Sciatic nerve (tissue), 2 donors: ENCODE measurements at regions not wholly inside any gene's neighbourhood (a gene's known extent, or its start where the extent isn't known, plus 50 kb on each side); places are given as distances from the start of the nearest gene placed in this dataset.
"Not testable (repeated sequence)": the region's sequence is repeated elsewhere in the genome, so short reads cannot be mapped to it uniquely, and the experiment has no call there.

Experiments used
- ATAC-seq: fragments of 200-7000 bp; cut with Tn5 transposase; one replicate; pipeline ENCODE4 v1.9.1; 2020; ENCODE audit warnings: mild to moderate bottlenecking, moderate library complexity
- DNase-seq: peaks from one replicate; pipeline ENCODE4 v3.0.0-alpha.2; 2020; ENCODE audit warnings: low spot score
- intact Hi-C: fragments of 100-400 bp; cut with DNase I; formaldehyde crosslinking; loops from one replicate; pipeline ENCODE4 v1.14.2; 2022
- donor health status: DM: no; HTN: no; CAD: no.
- donor health status: DM: no; HTN: no; CAD: no.

DNA sequence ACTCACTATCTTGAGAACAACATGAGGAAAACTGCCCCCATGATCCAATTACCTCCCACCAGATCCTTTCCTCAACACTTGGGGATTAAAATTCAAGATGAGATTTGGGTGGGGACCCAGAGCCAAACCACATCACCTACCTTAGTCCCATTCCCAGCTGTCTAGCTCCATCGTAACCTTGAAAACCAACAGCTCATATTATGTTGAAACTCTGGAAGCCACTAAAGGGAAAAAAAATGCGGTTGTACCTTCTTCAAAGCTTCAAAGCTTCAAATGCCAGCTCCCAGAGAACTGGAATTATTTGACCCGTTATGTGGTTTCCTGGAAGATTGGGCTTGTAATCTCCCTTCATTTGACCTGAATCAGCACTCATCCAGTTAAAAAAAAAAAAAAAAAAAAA, 223.1 kb upstream of the GPC6 start:
- no peak for DNase-seq
- ATAC-seq, result no peak
- intact Hi-C loops, result no loop called here

DNA sequence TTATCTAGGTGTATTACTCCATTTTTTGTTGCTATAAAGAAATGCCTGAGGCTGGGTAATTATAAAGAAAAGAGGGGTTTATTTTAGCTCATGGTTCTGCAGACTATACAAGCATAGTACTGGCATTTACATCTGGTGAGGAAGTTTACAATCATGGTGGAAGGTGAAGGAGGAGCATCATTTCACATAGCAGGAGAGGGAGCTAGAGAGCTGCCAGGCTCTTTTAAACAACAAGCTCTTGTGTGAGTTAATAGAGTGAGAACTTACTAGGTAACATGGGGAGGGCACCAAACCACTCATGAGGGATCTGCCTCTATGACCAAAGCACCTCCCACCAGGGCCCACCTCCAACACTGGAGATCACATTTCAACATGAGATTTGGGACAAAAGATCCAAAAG, 221.7 kb upstream of the GPC6 start:
- ATAC-seq (no peak), DNase-seq (no peak)
- intact Hi-C loops, result no loop called here

DNA sequence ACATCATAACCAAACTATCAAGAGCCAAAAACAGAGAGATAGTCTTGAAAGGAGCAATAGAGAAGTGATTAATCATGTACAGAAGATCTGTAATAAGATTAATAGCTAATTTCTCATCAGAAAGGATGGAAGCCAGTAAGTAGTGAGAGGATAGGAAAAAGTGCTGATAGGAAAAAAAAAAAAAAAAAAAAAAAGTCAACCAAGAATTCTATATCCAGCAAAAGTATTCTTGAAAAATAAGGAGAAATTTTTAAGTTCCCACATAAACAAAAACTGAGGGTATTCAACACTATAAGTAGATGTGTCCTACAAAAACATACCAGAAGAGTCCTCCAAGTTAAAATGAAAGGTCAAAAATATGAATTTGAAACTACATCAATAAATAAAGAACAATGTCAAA, 218.7 kb upstream of the GPC6 start:
- DNase-seq (no peak), ATAC-seq (no peak)
- intact Hi-C loops, result no loop called here

DNA sequence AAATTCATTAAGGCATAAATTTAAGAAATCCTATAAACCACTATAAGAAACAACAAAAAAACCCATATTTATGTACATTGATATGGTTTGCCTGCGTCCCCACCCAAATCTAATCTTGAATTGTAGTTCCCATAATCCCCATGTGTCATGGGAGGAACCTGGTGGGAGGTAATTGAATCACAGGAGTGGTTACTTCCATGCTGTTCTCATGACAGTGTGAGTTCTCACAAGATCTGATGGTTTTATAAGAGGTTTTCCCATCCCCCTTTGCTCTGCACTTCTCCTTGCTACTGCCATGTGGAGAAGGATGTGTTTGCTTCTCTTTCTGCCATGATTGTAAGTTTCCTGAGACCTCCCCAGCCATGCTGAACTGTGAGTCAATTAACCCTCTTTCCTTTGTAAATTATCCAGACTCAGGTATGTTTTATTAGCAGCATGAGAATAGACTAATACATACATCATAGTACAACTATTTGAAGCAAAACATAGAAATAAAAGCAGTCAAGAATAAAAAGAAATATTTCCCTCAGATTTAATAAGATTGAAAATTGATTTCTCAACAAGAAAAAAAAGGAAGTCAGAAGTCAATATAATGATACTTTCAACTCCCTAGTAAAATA, 209.0 kb upstream of the GPC6 start:
- intact Hi-C loops, result no loop called here
- ATAC-seq (no peak), DNase-seq (no peak)

DNA sequence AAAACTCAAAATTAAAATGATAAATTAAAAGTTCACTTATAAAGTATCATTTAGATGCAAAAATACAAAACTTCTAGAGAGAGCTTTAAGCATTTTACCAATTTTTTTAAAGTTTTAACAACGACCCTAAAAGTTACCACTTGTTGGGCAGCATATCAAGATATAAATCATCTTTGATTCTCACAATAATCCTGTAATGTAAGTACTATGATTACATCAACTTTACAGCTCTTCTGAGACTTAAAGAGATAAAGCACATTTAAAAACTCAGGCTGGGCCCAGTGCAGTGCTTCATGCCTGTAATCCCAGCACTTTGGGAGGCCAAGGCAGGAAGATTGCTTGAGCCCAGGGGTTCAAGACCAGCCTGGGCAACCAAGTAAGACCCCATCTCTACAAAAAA, 202.7 kb upstream of the GPC6 start:
- DNase-seq, result no peak
- intact Hi-C loops, result no loop called here
- no peak for ATAC-seq

DNA sequence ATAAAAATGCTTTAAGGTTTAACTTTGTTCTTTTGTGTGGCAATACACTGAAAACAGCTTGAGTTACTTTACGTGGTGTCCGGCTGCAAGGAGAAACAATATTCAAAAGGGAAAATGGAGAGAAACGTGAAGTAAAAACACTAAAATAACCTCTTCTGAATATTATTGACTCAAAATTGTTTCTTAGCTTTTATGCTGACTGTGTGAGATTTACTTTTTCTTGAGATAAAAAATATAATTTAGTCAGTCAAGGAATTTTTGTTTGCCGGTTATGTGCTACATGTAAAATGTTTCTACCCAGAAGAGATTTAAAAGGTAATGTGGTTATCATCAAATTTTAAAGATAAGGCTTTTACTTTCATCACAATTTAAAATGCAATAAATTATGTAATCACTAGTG, 200.6 kb upstream of the GPC6 start:
- DNase-seq, result no peak
- ATAC-seq, result no peak
- intact Hi-C loops, result no loop called here

DNA sequence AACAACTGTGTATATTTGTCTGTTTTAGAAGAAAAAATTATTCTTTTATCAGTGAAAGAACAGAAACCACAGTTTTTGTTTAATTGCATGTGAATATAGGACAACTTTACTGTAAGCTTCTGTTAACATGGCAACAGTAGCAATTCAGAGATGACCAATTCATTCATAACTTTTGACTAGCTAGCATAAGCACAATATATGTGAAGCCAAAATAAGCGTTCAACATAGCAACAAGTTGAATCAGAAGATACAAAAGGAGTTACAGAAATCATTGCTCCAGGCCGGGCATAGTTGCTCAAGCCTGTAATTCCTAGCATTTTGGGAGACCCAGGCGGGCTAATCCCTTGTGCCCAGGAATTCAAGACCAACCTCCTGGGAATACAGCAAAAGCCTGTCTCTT, 197.1 kb upstream of the GPC6 start:
- DNase-seq, result no peak
- ATAC-seq, result no peak
- intact Hi-C loops, result no loop called here

DNA sequence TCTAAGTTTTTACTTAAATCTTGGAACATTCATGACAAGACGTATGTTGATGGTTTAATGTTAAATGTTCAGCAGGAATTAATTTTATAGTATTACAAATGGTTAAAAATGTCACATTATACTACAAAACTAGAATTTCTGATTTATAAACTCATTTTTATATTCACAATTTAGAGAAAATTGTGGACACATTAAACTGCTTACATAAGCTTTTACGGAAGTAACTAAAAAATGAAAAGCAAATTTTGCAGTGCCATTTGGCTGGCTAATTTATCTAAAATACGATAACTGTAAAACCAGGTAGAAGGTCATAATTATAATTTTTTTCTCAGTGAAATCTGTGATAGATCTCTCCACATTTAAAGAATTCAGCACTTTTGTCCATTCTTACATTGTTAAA, 190.2 kb upstream of the GPC6 start:
- intact Hi-C loops, result no loop called here
- DNase-seq, result no peak

DNA sequence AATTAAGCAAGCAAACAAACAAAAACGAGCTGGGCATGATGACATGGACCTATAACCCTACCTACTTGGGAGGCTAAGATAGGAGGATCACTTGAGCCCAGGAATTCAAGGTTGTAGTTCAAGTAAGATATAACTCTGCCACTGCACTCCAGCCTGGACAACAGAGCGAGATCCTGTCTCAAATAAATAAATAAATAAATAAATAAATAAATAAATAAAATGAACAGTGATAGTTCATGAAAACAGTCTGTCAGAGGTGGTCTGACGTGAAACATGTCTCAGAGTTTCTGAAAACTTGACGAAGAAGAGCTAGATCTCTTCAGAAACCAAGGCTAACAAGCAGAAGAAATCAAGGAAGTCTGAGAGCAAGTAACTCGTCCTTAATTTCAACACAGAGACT, 188.8 kb upstream of the GPC6 start:
- DNase-seq, result no peak
- ATAC-seq, result no peak
- intact Hi-C loops, result no loop called here

More for the DNA sequence above, 190.2 kb upstream of the GPC6 start:
- no peak for ATAC-seq

DNA sequence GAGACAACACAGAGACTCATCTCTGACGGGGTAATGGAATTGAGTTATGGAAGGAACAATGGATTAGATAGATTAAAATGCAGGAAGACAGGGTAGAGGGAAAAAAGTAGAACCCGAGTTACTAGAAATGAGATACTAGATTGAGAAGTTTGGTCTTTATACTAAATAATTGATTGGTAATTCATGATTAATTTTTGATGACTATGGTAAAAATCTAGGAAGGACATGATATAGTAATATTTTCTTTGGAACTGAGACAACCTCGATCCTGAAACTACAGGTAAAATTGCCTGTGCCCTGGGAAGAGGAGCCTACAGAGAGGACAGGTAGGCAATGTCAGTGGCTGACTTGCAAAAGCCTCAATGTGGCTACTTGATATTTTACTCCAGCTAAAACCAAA, 188.4 kb upstream of the GPC6 start:
- no peak for ATAC-seq
- no peak for DNase-seq
- intact Hi-C loops, result no loop called here

DNA sequence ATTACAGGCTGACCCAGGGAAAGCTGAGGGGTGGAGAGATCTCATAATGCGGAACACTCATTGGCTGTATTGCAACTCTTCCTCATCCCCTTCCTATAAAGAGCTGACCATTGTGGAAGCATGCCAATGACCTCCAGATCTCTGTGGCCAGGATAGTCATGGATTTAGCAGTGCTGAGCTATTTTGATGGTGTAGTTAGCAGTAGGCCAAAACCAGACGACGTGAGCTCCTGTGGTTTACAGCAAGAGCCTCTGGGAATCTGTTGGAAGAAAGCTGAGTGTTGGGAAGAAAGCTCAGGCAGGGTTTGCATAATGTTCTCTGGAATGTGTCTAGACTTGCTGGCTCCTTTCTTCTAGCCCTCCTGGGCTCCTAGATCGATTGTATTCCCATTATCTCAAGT, 187.5 kb upstream of the GPC6 start:
- no peak for ATAC-seq
- no peak for DNase-seq
- intact Hi-C loops, result no loop called here

DNA sequence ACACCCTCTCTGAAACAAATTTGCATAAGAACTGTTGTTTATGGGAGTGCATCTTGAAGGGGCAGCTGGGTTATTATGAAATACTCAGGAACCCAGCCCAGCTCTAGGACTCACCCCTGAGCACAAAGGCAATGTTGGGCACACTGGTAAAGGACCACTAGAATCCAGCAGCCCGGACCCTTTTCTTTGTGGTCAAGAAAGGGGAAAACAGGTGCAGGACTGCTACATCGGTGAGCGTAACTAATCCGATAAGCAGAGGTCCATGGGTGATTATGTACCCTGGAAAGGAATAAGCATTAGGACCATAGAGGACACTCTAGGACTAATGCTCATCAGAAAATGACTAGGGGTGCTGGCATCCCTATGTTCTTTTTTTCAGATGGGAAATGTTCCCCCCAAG, 185.0 kb upstream of the GPC6 start:
- ATAC-seq, intact Hi-C loops, DNase-seq: not testable (repeated sequence)

DNA sequence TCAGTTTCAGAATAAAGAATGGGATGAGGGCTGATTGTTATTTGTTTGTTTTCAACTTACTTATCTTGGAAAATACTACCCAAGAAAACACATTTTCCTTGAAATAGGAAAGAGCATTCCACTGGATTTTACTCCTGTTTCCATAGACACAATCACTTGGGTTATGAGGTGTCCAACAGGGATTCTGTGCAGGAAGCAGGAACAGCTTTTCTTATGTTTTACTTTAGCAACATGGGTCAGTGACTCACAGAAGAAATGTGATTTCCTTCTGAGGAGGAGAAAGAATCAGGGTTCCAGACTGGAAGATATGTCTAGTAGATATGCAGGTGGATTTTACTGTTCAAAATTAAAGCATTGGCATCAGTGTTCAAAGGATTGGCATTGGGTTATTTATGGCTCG, 180.8 kb upstream of the GPC6 start:
- intact Hi-C loops, result no loop called here
- DNase-seq (no peak), ATAC-seq (no peak)

DNA sequence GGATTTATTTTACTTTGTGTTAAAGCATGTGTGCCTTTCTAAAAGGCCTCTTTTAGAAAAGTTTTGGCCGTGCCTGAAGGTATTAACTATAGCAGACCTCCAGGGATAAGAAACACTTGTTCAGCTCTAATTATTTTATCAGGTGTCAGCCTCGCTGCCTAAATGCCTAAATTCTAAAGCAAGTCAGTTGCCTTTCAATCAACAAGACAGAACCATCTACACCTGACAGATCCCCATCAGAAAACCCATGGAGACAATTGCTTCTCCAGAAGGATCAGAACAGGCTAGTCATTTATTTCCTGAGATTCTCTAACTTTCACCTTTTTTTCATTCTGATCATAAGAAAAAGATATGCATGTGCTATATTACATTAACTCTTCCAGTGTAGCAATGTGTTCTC, 171.4 kb upstream of the GPC6 start:
- no peak for ATAC-seq
- intact Hi-C loops, result no loop called here
- no peak for DNase-seq

DNA sequence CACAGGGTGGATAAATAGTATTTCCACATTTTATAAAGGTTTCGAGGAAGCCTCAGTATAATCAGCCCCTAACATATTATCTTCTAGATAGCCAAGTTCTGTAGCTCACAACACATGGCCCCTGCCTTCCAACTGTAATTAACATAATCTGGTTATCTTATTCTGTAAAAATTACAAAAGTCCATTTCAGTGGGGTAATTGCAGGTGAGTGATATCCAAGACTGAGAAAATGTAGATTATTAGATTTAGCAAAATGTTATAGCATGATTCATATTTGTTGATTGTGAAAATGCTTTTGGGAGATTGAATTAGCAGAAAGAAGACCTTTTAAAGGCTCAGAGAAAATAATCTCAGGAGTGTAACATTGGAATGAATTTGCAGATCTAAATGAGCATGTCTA, 168.3 kb upstream of the GPC6 start:
- intact Hi-C loops, result no loop called here
- ATAC-seq, result no peak
- no peak for DNase-seq

DNA sequence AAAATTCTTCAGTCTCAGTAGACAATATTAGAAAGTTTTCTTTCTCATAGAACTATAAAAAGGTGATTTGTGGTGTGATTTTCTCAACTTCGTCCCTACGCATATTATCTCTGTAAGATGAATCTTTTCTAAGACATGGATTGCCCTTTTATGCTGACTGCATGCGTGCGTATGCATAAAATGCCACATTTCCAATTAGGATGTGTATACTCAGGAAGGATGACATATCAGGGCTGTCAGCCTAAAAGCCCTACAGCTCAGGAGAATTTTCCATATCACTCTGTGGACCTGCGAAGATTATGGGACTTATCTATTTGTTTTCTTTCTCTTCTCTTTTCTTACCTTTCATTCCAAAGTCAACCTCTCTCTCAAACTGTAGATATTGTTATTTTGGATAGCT, 166.5 kb upstream of the GPC6 start:
- DNase-seq (no peak), ATAC-seq (no peak)
- intact Hi-C loops, result no loop called here

DNA sequence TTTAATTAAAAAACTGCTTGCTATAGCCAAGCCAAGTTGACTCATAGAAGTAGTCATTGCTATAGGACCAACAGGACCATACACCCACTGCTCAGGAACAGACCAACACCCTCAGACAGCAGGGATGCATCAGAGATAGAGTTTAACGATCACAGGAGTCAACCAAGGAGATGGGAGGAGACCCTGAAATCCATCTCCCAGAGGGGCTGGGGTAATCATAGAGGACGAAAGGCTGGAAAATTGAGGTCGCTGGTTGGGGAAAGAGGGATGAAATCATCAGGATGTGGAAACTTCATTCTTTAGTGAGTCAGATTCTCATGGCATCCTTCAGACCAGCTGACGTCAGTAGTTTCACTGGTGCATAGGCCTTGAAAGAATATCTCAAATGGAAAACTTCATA, 160.4 kb upstream of the GPC6 start:
- DNase-seq (no peak), ATAC-seq (no peak)
- intact Hi-C loops, result no loop called here

DNA sequence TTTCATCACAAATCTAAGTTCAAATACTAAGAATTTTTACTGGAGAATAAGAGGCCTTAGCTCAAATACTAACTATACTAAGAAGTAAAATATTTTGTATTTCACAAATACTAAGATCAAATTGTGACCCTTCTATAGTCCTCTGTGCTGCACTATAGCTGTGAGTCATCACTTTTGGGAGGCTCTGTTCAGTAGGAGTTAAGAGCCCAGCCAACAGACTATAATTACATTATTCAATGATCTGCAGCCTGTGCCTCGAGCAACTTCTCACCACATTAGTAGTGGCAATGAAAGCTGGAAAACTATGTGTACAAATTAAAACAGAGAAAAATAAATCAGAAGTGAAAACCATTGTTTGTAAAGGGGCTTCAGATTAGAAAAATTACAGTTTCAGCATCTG, 147.3 kb upstream of the GPC6 start:
- DNase-seq, result no peak
- intact Hi-C loops, result no loop called here
- ATAC-seq, result no peak

DNA sequence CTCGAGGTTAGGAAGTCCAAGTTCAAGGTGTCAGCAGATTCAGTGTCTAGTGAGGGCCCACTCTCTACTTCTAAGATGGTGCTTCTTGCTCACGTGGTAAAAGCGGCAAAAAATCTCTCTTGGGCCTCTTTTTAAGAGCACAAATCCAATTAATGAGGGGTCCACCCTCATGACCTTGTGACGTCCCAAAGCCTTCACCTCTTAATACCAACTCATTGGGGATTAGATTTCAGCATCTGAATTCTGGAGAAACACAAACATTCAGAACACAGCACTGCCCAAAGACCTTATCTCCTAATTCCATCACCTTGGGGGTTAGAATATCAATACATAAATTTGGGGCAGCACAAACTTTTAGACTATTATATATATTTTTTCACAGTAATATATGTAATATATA, 146.4 kb upstream of the GPC6 start:
- no peak for DNase-seq
- intact Hi-C loops, result no loop called here
- no peak for ATAC-seq

DNA sequence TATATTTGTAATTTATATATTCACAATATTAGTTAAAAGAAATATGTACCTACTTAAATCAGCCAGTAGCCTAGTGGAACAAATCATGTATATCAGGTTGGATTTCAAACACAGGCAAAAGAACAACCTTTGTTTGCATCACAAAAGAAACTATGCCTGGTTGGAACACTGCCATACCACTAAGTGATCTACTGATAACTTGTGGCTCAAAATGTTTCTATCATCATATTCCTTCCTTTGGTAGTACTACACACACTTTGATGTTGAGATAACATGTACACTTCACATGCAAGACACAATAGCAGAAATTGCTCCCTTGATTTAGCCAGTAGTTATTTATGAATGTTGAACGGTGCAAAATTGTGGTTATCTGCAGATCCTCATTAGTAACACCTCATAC, 146.0 kb upstream of the GPC6 start:
- ATAC-seq (no peak), DNase-seq (no peak)
- intact Hi-C loops, result no loop called here

DNA sequence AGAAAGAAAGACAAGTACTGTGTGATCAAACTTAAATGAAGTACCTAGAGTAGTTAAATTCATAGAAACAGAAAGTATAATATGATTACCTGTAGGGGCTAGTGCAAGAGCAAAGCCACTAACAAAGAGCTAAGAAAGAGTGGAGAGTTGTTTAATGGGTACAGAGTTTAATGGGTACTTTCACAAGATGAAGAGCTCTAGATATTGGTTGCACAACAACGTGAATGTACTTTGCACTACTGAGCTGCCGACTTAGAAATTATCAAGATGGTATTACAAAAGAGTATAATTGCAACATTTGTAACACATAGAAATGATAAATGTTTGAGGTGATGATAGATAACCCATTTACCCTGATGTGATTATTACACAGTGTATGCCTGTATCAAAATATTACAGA, 140.3 kb upstream of the GPC6 start:
- intact Hi-C loops, result no loop called here
- DNase-seq, result no peak
- ATAC-seq, result no peak

DNA sequence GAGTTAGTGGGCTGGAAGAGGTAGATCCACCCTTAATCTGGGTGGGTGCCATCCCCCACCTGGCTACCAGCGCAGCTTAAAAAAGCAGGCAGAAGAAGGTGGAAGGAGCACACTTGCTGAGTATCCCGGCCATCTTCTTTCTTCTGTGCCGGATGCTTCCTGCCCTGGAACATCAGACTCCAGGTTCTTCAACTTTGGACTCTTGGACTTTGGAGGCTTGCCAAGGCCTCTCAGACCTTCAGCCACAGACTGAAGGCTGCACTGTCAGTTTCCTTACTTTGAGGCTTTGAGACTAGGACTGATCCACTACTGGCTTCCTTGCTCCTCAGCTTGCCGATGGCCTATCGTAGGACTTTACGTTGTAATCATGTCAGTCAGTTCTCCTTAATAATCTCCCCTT, 127.6 kb upstream of the GPC6 start:
- no peak for ATAC-seq
- intact Hi-C loops, result no loop called here
- no peak for DNase-seq
